ENCODE measurements at regions not wholly inside any gene's neighbourhood (a gene's known extent, or its start where the extent isn't known, plus 50 kb on each side); places are given as distances from the start of the nearest gene placed in this dataset.

DNA sequence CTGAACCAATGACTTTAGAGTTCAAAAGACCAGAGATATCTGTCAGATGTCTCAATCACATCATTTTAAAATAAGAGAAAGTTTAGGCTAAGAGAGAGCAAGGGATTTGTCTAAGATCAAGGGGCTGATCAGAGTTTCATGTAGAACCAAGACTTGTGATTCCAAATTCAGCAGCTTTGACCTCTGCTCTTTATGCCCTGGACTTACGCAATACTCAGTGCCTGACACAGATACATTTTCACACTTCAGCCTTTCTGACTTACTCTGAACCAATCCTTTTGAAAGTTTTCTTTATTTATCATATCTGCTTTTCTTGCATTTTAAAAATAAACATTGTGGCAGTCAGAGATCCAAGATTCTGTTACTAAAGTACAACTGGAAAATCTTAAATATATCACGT, 428.0 kb downstream of the PLPP3 start:
- H3K4me3 ChIP-seq (ENCODE audit: low read length) = no peak overlapping the region
- TF ChIP-seq ZNF274 (IDR thresholded peaks at IDR 0.05; ENCODE audit: low read depth, low read length) = no peak

DNA sequence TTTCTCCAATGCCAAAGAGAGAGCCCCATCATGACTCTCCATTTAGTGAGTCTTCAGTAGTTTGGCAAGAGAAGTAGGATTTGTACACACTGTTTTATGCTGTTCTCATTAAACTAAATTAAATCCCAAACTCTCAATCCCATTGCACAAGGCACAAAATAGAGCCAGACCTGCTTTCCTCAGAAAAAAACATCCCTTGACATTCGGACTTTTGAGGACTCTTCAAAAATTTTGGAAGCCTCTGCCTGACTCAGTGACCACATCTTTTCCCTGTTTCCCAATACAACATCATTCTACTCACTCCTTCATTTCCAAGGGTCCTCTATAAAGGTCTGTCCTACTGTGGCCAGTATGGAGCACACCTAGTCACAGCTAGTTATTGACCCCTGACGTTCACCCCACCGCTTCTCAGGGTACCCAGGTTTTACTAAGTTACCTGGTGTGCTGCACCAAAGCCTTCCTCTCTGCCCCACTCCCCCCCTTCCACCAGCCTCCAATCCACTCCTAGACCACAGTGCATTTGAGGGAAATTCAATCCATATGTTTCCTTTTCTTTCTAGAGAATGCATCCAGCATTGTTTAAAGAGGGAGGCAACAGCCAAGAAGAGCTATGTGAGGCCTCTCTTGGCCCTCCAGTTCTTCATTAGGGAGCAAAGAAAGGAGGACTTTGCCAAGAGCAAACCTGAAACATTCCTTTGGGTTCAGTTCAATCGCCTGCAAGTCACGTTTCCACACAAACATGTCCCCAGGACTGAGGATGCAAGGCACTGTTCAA, 428.7 kb downstream of the PLPP3 start:
- no peak for TF ChIP-seq ZNF274 (IDR thresholded peaks at IDR 0.05; ENCODE audit: low read depth, low read length)
- H3K4me3 ChIP-seq (ENCODE audit: low read length) = no peak overlapping the region

DNA sequence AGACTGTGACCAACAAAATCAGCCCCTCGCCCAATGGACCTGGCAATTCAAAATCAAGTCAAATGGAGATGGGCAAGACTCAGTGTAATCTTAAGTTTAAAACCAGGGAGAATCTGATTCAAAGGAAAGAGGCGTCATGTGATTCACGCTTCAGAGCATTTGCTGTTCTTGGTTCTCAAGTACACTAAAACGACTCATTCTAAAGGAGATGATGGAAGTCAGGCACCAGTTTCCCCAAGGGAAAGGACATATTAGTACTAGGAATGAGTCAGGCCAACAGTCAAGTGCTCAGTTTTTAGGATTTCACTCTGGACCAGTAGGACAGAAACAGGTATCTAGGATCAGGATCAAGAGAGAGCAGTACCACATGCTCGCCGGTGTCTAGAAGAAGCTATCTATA, 429.6 kb downstream of the PLPP3 start:
- no peak for TF ChIP-seq ZNF274 (IDR thresholded peaks at IDR 0.05; ENCODE audit: low read depth, low read length)
- no peak overlapping the region for H3K4me3 ChIP-seq (ENCODE audit: low read length)

DNA sequence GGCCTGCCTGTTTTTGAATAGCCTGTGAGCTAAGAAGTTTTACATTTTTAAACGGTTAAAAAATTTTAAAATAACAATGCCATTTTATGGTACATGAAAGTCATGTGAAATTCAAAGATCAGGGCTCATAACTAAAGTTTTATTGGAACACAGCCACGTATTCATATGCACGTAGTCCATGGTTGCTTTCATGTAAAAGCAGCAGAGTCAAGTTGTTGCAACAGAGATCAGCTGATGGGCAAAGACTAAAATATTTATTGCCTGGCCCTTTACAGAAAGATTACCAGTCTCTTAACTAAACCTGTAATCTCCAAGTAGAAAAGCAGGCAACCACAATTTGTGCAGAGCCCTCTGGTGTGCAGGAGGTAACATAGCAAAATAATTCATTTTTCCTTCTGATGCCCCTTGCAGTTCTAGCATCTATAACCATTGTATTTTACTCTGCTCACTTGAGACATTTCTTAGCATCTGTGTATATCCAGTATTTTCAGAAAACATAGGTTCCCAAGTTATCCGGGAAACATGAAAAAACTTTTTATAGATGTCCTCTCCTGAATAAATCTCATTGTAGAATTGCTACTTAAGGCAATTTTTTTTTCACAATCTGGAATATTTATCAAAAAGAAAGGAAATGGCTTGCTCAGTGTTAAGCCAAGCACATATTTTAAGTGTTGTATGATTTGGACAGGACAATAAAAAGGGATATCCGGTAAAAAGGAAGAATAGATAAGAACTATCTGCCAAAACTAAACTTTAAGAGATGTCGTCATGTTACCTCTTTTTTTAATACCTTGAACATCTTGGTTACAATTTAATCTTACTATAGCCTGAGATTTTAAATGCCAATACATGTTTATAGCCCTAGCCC, 430.8 kb downstream of the PLPP3 start:
- no peak for TF ChIP-seq ZNF274 (IDR thresholded peaks at IDR 0.05; ENCODE audit: low read depth, low read length)
- H3K4me3 ChIP-seq (ENCODE audit: low read length) = no peak overlapping the region

DNA sequence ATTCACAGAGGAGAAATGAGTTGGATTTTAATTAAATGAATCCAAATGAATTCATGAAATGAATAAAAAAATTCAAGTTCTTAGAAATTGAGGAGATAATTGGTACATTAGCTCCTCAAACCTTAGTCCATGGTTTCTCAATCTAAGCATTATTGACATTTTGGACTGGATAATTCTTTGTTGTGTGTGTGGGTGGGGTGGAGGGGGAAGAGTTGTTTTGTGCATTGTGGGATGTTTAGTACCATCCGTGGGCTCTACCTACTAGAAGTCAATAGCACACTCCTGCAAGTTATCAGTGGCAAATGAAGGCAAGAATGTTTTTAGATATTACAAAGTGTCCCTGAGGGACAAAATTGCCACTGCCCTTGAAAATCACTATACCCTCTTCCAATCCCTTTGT, 431.9 kb downstream of the PLPP3 start:
- TF ChIP-seq ZNF274 (IDR thresholded peaks at IDR 0.05; ENCODE audit: low read depth, low read length) = no peak
- no peak overlapping the region for H3K4me3 ChIP-seq (ENCODE audit: low read length)

DNA sequence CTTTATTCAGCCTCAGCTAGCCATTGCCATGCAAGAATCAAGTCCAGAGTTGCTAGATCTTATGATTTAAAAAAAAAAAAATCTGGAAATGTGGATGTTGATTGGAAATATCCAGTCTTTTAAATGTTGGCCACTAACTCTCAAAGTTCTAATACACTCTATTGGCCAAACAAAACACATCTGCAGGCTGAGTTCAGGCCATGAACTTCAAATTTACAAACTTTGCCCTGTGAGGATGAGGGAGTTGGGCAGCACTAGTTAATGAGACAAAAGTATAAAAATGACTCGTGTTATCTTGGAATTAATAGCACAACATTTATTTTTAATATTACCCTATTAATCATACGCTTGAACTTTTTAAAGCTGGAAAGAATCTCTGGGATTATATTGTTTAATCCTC, 432.3 kb downstream of the PLPP3 start:
- no peak for TF ChIP-seq ZNF274 (IDR thresholded peaks at IDR 0.05; ENCODE audit: low read depth, low read length)
- H3K4me3 ChIP-seq (ENCODE audit: low read length) = no peak overlapping the region

DNA sequence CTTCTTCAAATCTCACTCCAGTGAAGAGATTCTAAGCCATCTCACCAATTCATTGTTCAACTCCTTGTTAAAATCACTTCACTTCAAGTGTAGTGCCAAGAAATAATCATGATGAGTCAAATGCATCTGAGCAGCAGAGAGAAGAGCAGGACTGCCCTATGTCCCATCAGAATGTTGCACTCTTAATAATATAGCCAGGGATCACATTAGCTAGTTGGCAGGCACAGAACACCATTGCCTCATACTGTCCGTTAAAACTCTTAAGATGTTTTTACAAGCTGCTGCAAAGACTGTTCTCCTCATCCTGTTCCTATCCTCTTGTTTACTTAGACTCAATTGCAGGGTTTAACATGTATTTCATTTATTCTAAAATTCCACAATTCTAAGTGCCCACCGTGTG, 432.9 kb downstream of the PLPP3 start:
- no peak for TF ChIP-seq ZNF274 (IDR thresholded peaks at IDR 0.05; ENCODE audit: low read depth, low read length)
- no peak overlapping the region for H3K4me3 ChIP-seq (ENCODE audit: low read length)

DNA sequence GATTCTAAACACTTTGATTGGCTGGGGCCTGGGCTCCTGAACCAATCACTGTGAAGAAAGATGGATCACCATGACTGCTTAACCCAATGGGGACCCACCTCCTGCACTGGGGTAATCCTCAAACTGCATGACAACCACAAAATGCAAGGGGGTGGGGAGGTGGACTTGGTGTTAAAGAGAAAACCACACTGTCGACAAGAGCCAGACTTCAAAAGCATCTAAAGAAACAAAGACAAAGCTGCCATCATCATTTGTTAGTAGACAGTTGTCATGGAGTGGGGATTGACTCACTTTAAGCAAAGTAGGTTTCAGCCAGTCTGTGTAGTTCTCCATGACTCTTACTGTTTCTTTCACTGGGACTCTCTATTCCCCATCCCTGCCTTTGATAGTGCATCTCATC, 433.8 kb downstream of the PLPP3 start:
- TF ChIP-seq ZNF274 (IDR thresholded peaks at IDR 0.05; ENCODE audit: low read depth, low read length) = no peak
- no peak overlapping the region for H3K4me3 ChIP-seq (ENCODE audit: low read length)

DNA sequence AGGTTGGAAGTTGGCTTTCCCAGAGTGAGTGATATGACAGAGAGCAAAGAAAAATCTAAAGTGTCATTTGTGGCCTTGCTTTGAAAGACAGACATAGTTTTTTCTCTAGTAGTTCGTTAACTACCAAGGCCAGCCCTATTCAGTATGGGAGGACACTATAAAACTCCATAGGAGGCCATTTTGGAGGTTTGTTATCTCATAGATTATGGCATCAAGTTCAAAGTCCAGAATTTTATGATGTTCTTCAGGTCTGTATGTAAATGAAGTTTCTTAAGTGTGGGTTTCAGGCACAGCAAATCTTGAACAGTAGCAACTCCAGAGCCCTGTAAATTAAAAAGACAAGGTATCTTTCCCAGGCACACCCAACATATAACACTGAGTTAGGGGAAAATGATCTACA, 437.1 kb downstream of the PLPP3 start:
- TF ChIP-seq ZNF274 (IDR thresholded peaks at IDR 0.05; ENCODE audit: low read depth, low read length) = no peak
- no peak overlapping the region for H3K4me3 ChIP-seq (ENCODE audit: low read length)

DNA sequence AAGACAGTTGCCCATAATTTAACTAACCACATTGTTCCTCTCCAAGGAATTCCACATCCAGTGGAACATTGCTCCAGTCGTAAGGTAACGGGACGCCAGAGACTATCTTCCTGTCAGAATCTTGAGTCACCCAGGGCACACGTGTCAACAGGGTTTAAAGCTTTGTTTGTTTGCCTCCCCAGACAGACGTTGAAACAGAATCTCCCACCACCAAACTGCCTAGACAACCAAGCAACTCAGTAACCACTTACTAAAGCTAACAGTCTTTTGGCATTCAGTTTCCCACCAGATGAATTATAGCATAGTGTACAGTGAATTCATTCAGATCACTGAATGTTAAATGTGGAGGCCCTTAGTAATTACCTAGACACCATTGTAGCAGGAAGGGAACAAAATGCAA, 439.5 kb downstream of the PLPP3 start:
- H3K4me3 ChIP-seq (ENCODE audit: low read length) = no peak overlapping the region
- no peak for TF ChIP-seq ZNF274 (IDR thresholded peaks at IDR 0.05; ENCODE audit: low read depth, low read length)

DNA sequence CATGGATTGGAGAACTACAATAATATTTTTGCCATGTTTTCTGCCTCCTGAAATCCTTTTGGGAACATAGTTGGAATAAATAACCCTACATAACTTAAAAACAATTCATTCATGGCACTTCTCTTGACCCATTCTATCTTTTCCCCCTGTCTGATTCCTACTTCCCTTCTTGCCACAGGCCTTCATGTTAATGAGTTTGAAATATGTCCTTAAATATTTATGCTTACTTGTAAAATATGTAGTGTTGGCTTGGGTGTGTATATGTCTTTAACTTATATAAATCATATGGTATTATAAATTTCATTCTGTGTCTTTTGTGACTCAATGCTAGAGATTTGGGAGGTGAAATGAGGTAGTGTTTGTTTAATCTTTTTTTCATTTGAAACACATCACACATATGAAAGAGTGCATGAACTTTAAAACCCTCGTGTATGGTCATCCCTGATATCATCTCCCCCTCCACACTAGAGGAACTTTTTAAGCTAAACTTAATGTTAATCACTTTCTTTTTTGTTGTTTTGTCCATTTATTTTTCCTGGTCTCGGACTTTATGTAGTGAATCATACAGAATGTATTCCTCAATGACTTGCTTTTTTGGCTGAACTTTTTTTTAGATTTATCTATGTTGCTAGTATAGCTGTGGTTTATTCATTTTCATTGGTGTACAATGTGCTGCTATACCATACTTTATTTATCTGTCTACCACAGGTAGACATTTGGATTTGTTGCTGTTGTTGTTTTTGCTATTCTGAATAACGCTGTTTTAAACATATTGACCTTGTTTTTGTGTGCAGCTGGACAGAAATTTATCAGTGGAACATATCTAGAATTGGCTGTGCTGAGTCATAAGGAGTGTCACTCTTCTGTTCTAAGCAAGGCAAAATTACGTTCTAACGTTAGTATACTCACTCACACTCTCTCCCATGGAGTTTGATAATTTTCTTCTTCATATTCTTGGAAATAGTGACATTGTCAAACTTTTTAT, 441.6 kb downstream of the PLPP3 start:
- no peak for TF ChIP-seq ZNF274 (IDR thresholded peaks at IDR 0.05; ENCODE audit: low read depth, low read length)
- H3K4me3 ChIP-seq (ENCODE audit: low read length) = no peak overlapping the region

DNA sequence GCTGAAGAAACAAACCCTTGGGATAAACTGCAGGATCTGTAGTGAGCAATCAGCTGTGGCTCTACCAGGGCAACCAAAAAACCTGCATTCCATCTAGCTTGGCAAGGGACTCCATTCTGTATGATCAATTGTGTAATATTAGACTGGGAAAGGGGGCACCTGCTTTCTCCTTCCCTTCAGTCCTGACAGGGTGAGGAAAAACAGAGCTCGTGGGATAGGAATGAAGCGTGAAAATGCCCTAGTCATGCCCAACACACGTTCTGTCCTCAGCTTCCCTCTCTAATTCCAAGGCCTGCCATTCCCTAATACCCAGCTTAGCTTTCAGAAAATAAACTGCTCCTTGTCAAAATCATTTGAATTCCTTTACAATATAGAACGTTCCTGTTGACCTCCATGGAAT, 442.3 kb downstream of the PLPP3 start:
- H3K4me3 ChIP-seq (ENCODE audit: low read length) = no peak overlapping the region
- no peak for TF ChIP-seq ZNF274 (IDR thresholded peaks at IDR 0.05; ENCODE audit: low read depth, low read length)

DNA sequence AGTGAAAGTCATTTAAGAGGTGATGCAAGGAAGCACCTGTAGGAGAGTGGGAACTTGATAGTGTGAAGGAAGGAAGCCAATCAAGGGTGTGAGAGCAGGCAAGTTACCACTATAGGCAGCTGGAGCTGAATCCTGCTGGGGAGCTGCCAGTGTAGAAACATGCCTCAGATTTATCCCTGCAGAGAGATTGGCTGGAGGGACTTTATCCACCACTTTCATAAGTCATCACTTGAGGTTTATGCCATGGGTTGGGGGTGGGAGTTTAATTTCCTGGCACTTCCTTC, 443.6 kb downstream of the PLPP3 start:
- TF ChIP-seq ZNF274 (IDR thresholded peaks at IDR 0.05; ENCODE audit: low read depth, low read length) = no peak
- no peak overlapping the region for H3K4me3 ChIP-seq (ENCODE audit: low read length)

Data from GM08714 (cell line).